HG02938 (cell line): ENCODE measurements at regions not wholly inside any gene's neighbourhood (a gene's known extent, or its start where the extent isn't known, plus 50 kb on each side); places are given as distances from the start of the nearest gene placed in this dataset.
"Not testable (repeated sequence)": the region's sequence is repeated elsewhere in the genome, so short reads cannot be mapped to it uniquely, and the experiment has no call there.

Experiments
- ATAC-seq: cut with Tn5 transposase; IDR thresholded peaks from one replicate; pipeline ENCODE4 v1.9.1; 2021; ENCODE audit warnings: mild to moderate bottlenecking, moderate library complexity; ENCODE audit not compliant: unreplicated experiment

- no peak for ATAC-seq
These were observed 78.7 kb upstream of the SMIM23 start for GRCh38 chr5:171706736-171707441.

- ATAC-seq: no peak
These were observed 78.2 kb upstream of the SMIM23 start for GRCh38 chr5:171707442-171707792.

GRCh38 chr5:171709930-171710329 is 75.7 kb upstream of the SMIM23 start:
- no peak for ATAC-seq

DNA sequence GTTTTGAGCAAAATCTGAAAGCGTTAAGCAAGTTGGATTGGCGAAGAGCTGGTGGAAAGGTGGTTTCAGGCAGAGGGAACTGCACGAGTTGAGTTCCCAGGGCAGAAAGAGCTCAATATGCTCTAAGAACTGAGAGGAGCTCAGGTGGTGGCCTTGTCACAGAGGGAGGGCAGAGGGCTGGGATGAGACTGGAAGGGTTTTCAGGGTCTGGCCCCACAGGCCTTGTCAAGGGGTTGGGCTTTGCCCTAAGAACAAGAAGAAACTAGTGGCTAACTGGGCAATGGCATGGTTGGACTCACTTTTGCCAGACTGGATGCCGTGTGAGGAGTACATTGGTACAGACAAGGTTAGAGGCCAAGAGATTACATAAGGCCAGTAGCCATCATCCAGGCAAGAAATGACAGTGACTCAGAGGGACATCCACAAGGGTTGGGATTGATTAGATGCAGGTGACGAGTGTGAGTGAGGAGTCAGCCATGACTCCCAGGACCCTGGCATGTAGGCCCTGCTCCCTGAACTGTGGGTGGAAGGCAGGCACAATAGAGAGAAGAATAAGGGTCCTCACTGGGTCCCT is 75.1 kb upstream of the SMIM23 start:
- ATAC-seq: no peak

DNA sequence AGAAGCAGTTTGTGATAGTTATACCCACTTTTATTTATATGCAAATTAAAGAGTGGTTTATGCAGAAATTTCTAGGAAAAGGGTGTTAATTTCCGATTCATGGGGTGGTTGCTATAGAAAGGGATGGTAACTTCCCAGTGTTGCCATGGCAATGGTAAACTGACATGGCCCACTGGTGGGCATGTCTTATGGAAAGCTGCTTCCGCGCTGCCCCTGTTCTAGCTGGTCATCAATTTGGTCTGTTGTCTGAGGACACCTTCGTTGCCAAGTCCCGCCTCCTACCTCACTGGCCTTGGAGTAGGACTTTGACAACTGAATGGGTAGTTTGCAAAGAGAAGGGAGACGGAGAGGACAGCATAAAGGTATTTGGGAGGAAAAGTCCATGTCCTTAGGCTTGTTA is 74.0 kb upstream of the SMIM23 start:
- ATAC-seq: no peak

DNA sequence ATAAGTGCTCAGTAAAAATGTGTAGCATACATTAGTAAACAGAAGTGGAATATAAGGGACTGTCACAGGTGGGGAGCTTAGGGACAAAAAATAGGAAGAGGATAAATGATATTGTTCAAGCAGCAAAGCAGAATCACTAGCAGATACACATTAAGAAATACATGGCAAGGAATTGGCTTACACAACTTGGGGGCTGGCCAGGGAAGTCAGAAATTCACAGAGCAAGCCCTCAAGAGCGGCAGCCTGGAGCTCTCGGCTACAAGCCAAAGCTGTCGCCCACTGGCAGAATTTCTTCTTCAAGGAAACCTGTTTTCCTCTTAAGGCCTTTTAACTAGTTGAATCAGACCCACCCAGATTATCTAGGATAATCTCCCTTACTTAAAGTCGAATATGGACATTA is 73.0 kb upstream of the SMIM23 start:
- ATAC-seq: no peak

- no peak for ATAC-seq
These were observed 72.5 kb upstream of the SMIM23 start for GRCh38 chr5:171713152-171713551.

DNA sequence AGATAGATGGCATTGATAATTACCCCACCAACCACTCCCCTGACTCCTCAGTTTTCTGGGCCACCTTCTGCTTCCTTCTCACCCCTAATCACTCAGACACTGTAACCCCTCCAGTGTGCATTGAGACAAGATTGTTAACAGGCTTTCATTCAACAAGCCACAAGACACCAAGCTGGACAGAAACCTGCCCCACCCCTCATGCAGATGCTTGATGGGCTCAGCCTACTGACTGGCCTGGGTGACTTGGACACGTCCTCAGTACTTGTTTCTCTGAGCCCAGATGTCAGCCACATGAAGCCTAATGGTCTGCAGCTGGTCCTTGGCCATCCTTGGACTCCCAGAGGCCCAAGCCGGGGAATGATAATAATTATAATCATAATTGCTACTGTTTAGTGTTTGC is 71.4 kb upstream of the SMIM23 start:
- ATAC-seq: no peak

DNA sequence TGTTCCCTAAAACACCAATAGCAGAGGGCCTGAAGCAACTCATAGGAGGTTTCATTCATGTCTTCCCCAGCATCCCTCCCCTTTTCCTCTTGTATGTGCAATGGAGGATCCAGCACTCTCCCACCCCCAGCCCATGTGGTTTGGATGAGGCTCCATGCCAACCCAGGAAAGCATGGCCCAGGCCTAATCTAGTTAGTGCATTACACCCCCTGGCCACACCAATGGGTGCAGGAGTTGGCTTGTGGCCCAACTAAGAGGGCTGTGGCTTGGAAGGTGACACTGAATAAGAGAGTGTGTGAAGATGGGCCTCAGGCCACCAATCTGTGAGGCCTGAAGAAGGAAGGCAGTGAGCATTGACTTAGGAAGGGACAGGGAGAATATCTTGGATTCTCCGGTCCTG is 70.8 kb upstream of the SMIM23 start:
- no peak for ATAC-seq

DNA sequence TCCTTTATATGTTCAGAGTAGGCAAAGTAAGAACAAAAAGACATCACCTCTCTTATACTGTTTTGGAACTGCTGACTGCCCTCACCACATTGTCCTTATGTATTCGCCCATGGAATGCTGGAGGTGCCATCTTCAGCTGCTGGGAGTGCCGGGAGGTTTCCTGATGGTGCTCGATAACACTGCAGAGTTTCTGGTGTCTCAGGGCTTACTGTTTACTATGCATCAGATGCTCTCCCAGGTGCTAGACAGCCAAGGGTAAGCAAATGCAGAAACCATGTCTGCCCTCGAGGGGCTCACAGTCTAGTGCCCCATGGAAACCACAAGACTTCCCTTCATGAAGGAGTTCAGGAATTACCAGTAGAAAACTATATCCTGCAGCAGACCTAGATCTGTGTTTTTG is 70.1 kb upstream of the SMIM23 start:
- no peak for ATAC-seq

DNA sequence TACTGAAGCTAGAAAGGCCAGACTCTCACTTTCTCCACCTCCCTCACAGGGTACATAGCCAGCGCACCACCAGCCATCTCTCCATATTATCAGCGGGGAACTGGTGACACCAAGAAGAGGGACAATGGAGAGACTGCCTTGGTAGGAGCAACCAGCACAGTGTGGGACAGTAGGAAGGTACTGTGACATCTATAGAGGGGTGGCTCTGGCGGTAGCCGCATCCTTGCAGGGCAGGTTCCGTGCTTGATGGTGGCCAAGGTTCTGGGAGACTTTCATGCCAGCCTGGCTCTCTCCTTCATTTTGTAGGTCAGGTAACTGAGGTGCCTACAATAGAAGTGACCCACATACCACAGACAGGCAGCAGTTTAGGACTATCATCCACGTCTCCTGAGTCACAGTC is 65.5 kb upstream of the SMIM23 start:
- no peak for ATAC-seq

DNA sequence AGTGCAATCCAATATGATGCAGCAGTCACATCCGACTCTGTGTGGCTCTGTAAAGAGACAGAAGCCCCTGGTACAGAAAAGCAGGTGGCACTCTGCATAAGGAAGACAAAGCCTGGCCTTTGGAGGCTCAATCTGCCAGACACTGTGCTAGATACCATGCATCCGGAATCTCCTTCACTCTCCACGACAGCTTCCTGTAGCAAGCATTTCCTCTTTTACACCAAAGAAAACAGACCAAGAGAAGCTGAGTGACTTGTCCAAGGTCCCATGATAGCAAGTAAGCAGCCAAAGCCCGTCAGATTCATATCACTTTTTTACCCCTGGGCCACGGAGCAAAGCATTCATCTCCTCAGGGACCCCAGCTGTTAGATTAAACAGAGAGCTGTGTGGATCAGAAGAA is 64.2 kb upstream of the SMIM23 start:
- ATAC-seq: no peak

DNA sequence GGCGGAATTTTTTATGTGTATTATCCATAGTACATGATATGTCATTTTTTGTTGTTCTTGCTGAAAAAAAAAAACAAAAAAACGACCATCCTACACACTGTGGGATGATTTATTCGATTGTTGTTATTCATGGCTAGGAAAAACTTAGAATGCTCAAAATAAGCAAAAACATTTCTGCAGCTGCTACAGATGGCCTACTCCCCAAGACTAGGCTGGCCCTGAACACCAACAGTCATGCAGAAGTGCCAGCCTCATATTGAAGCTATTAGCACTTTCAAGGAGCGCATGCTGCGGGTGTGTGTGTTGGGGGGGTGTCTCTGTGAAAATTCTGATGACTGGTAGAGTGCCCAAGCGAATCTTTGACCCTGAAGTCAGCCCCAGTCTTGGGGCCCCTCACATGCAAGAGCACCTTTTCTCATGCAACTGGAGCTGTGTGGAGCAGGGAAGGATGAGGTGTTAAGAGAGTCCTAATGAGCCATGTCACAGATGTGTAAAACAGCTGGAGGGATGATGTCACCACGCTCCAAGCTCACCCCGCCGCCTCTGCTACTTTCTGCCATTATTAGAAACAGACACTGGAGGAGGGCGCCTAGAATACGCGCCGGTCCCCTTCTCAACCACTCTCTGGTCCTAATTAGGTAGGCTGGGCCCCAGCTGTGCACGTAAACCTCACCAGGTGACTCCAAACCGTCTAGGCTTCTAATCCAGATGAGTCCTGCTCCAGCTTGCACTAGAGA is 61.0 kb upstream of the SMIM23 start:
- no peak for ATAC-seq

DNA sequence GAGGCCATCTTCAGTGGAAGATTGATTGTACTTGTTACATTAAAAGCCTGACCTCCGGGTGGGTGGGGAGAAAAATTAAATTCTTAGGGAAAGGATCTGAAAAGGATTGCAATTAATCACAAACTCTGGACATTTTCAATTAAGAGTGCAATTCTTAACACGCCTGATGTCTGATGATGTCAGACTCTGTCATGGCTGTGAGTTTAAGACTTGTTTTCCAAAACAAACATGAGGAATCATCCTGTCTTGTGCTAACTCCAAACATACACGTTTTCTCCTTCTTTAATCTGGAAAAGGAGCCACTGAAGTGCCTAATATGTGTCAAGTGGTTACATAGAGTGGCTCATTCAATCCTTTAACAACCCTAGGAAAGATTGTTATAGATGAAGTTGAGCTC is 60.4 kb upstream of the SMIM23 start:
- ATAC-seq: no peak

GRCh38 chr5:171726819-171727218 is 58.8 kb upstream of the SMIM23 start:
- not testable (repeated sequence) for ATAC-seq

- no peak for ATAC-seq
These were observed 56.9 kb upstream of the SMIM23 start for GRCh38 chr5:171728686-171729085.
